Endothelial cell of umbilical vein (primary cell): ENCODE measurements at regions not wholly inside any gene's neighbourhood (a gene's known extent, or its start where the extent isn't known, plus 50 kb on each side); places are given as distances from the start of the nearest gene placed in this dataset.
A peak's percentile ranks its signal among the peaks of the same experiment; 100 is the strongest.
"Not testable (repeated sequence)": the region's sequence is repeated elsewhere in the genome, so short reads cannot be mapped to it uniquely, and the experiment has no call there.

Experiments
- BruUV-seq: library from RNA; stranded (reverse); fragments of 400-500 nt; replicated peaks from 2 replicates; lab custom pipeline; 2021; lab: Mats Ljungman, UMichigan
- CTCF ChIA-PET: fragments of 300-600, 350-600 bp; sonication (Branson Sonifier 250); formaldehyde crosslinking; loops from one replicate; lab custom pipeline; 2021; ENCODE audit warnings: antibody characterized with exemption, inconsistent platforms; lab: Charles Lee
- POLR2A ChIA-PET: fragments of 300-600, 350-600 bp; sonication (Branson Sonifier 250); formaldehyde crosslinking; loops from one replicate; lab custom pipeline; 2021; ENCODE audit warnings: antibody characterized with exemption, inconsistent platforms; lab: Charles Lee
- DNase-seq: peaks from one replicate; pipeline ENCODE4 v3.0.0-alpha.2; 2011; ENCODE audit warnings: low read depth, low spot score
- FAIRE-seq: peaks from 2 replicates; lab custom pipeline; 2011; peaks lifted over from hg19 to GRCh38; lab: Jason Lieb, UNC
- H2AFZ ChIP-seq: 2 replicates; pipeline ENCODE4 v1.6.0; 2012; ENCODE audit warnings: low read depth, low read length, control low read depth, inconsistent platforms
- H3K27ac ChIP-seq: 2 replicates; pipeline ENCODE4 v1.5.1; 2011; ENCODE audit warnings: low read depth, mild to moderate bottlenecking, control low read depth, low read length, moderate library complexity; ENCODE audit not compliant: insufficient read depth
- H3K27me3 ChIP-seq, 2 experiments: 2 replicates each; pipeline versions ENCODE4 v1.6.0 to v1.6.1; 2011; ENCODE audit warnings: low read length in 2 of 2, mixed read lengths in 1 of 2; ENCODE audit not compliant: control insufficient read depth in 2 of 2, insufficient read depth in 2 of 2
- H3K36me3 ChIP-seq, 2 experiments: 2 replicates in 1 of 2; 3 replicates in 1 of 2; pipeline ENCODE4 v1.5.1; 2011; ENCODE audit warnings: low read length in 2 of 2, mild to moderate bottlenecking in 1 of 2, moderate library complexity in 1 of 2; ENCODE audit not compliant: control insufficient read depth in 2 of 2, insufficient read depth in 2 of 2; ENCODE audit errors: extremely low read depth in 1 of 2
- H3K4me1 ChIP-seq: 3 replicates; pipeline ENCODE4 v1.5.1; 2011; ENCODE audit warnings: mild to moderate bottlenecking, low read length; ENCODE audit not compliant: control insufficient read depth, insufficient read depth; ENCODE audit errors: extremely low read depth
- H3K4me2 ChIP-seq: 2 replicates; pipeline ENCODE4 v1.6.1; 2011; ENCODE audit warnings: low read length, control low read depth, mixed read lengths; ENCODE audit not compliant: insufficient read depth
- H3K4me3 ChIP-seq, 3 experiments: fragments of 200-600 bp in 1 of 3; sonication (generic), shearing (Covaris generic) in 1 of 3; replicated peaks in 1 of 3; 2 replicates each; pipeline ENCODE4 v1.5.1; 2011 to 2016; ENCODE audit warnings: control low read depth in 3 of 3, low read length in 3 of 3, mild to moderate bottlenecking in 2 of 3, inconsistent platforms in 1 of 3, low read depth in 1 of 3, moderate library complexity in 1 of 3; ENCODE audit not compliant: insufficient read depth in 1 of 3
- H3K79me2 ChIP-seq: 2 replicates; pipeline ENCODE4 v1.6.0; 2012; ENCODE audit warnings: low read length, inconsistent platforms; ENCODE audit not compliant: control insufficient read depth, insufficient read depth
- H3K9ac ChIP-seq: replicated peaks from 2 replicates; pipeline ENCODE3; 2011; ENCODE audit warnings: low read length, control low read depth; ENCODE audit not compliant: insufficient read depth; ENCODE audit errors: extremely low read depth
- H3K9me1 ChIP-seq: replicated peaks from 3 replicates; pipeline ENCODE4 v1.6.0; 2011; ENCODE audit warnings: mild to moderate bottlenecking, low read length; ENCODE audit not compliant: control insufficient read depth, insufficient read depth; ENCODE audit errors: extremely low read depth
- H3K9me3 ChIP-seq: replicated peaks from 2 replicates; pipeline ENCODE4 v1.5.1; 2012; ENCODE audit warnings: low read length, inconsistent platforms; ENCODE audit not compliant: control insufficient read depth, insufficient read depth
- H4K20me1 ChIP-seq: replicated peaks from 2 replicates; pipeline ENCODE3; 2011; ENCODE audit warnings: mild to moderate bottlenecking, low read length; ENCODE audit not compliant: control insufficient read depth, insufficient read depth; ENCODE audit errors: extremely low read depth
- dilution Hi-C: fragments of 300-500 bp; cut with MboI; formaldehyde crosslinking; loops from one replicate; pipeline ENCODE4 v1.15.0; 2019; ENCODE audit warnings: low sequenced_read_pairs; ENCODE audit not compliant: extremely low pct_ligation_motif_present
- intact Hi-C: fragments of 100-400 bp; cut with micrococcal nuclease; formaldehyde crosslinking; loops from one replicate; pipeline ENCODE4 v1.10.0; 2022
- TF ChIP-seq, protein P1 (sequence below), 2 donors: IDR thresholded peaks; 1 replicate in 1 of 2; 2 replicates in 1 of 2; pipeline ENCODE4 v1.5.1; 2011; ENCODE audit warnings: low read length in 2 of 2, mild to moderate bottlenecking in 2 of 2, moderate library complexity in 2 of 2, control low read depth in 1 of 2, inconsistent platforms in 1 of 2, low read depth in 1 of 2; ENCODE audit not compliant: insufficient read depth in 1 of 2; ENCODE audit errors: extremely low read depth in 1 of 2

DNA sequence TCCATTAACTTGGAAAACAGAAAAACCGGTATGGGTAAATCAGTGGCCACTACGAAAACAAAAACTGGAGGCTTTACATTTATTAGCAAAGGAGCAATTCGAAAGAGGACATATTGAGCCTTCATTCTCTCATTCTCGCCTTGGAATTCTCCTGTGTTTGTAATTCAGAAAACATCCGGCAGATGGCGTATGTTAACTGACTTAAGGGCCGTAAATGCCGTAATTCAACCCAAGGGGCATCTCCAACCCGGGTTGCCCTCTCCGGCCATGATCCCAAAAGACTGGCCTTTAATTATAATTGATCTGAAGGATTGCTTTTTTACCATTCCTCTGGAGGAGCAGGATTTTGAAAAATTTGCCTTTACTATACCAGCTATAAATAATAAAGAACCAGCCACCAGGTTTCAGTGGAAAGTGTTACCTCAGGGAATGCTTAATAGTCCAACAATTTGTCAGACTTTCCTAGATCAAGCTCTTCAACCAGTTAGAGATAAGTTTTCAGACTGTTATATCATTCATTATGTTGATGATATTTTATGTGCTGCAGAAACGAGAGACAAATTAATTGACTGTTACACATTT lies 160.9 kb downstream of the GPX5 start:
- intact Hi-C loops, result loop anchor here (1.0 to 10.0 kb wide), 9 partner anchors 42 to 1522 kb away; partner anchors contain the start of genes PGBD1 and TRIM27
- Histone ChIP-seq H3K27me3 (peaks cover 15 to 28% of the 10 kb centered on the region in 2 experiments), H3K9ac (peak overlapping the region; percentile 77), H3K4me3 (peak overlapping the region; percentile 2 to 47 (median 6)), H2AFZ (peak overlapping the region; percentile 70), H3K4me2 (peak overlapping the region; percentile 76), H3K27ac (peak overlapping the region; percentile 75)
- DNase-seq, result peak; percentile 77
- H4K20me1 ChIP-seq, H3K4me1 ChIP-seq, H3K36me3 ChIP-seq, H3K9me1 ChIP-seq, dilution Hi-C loops, BruUV-seq, H3K9me3 ChIP-seq, POLR2A ChIA-PET, H3K79me2 ChIP-seq: not testable (repeated sequence)
- peak; percentile 75 for FAIRE-seq
- CTCF ChIA-PET, result interaction anchor here (0.7 kb wide), 2 partner anchors 151 to 329 kb away, joined by 3 read pairs; no protein-coding TSS in a partner anchor
- TF ChIP-seq, protein P1, sequence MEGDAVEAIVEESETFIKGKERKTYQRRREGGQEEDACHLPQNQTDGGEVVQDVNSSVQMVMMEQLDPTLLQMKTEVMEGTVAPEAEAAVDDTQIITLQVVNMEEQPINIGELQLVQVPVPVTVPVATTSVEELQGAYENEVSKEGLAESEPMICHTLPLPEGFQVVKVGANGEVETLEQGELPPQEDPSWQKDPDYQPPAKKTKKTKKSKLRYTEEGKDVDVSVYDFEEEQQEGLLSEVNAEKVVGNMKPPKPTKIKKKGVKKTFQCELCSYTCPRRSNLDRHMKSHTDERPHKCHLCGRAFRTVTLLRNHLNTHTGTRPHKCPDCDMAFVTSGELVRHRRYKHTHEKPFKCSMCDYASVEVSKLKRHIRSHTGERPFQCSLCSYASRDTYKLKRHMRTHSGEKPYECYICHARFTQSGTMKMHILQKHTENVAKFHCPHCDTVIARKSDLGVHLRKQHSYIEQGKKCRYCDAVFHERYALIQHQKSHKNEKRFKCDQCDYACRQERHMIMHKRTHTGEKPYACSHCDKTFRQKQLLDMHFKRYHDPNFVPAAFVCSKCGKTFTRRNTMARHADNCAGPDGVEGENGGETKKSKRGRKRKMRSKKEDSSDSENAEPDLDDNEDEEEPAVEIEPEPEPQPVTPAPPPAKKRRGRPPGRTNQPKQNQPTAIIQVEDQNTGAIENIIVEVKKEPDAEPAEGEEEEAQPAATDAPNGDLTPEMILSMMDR (IDR thresholded peaks at IDR 0.05; ENCODE audit: extremely low read depth in 1 of 2, insufficient read depth in 1 of 2, low read depth in 1 of 2, low read length in 2 of 2), result peak in 1 of 2 donors; percentile 58

DNA sequence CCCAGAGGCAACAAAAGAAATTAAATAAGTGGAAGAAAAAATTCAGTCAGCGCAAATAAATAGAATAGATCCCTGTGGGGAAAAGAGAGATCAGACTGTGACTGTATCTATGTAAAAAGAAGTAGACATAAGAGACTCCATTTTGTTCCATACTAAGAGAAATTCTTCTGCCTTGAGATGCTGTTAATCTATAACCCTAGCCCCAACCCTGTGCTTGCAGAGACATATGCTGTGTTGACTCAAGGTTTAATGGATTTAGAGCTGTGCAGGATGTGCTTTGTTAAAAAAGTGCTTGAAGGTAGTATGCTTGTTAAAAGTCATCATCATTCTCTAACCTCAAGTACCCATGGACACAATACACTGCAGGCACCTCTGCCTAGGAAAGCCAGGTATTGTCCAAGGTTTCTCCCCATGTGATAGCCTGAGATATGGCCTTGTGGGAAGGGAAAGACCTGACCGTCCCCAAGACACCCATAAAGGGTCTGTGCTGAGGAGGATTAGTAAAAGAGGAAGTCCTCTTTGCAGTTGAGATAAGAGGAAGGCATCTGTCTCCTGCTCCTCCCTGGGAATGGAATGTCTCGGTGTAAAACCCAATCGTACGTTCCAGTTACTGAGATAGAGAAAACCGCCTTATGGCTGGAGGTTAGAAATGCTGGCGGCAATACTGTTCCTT lies 161.8 kb downstream of the GPX5 start:
- BruUV-seq, POLR2A ChIA-PET, H4K20me1 ChIP-seq, H3K79me2 ChIP-seq, H3K9me1 ChIP-seq, H3K4me1 ChIP-seq, DNase-seq, H3K9ac ChIP-seq, dilution Hi-C loops, H3K4me3 ChIP-seq, H3K4me2 ChIP-seq, FAIRE-seq, H3K36me3 ChIP-seq, H2AFZ ChIP-seq, H3K27ac ChIP-seq, H3K9me3 ChIP-seq: not testable (repeated sequence)
- intact Hi-C loops, result loop anchor here (2.0 to 10.0 kb wide), 4 partner anchors 41 to 1523 kb away; partner anchors contain the start of gene PGBD1
- H3K27me3 ChIP-seq, result peaks cover 6 to 22% of the 10 kb centered on the region in 2 experiments
- CTCF ChIA-PET, result interaction anchor here (0.7 to 1.4 kb wide), 3 partner anchors 150 to 329 kb away, joined by 3 to 4 read pairs (median 3); no protein-coding TSS in a partner anchor

DNA sequence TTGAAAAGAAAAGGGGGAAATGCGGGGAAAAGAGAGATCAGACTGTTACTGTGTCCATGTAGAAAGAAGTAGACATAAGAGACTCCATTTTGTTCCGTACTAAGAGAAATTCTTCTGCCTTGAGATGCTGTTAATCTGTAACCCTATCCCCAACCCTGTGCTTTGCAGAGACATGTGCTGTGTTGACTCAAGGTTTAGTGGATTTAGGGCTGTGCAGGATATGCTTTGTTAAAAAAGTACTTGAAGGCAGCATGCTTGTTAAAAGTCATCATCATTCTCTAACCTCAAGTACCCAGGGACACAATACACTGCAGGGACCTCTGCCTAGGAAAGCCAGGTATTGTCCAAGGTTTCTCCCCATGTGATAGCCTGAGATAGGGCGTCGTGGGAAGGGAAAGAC lies 166.3 kb downstream of the GPX5 start:
- H3K27ac ChIP-seq, dilution Hi-C loops: not testable (repeated sequence)

More for the DNA sequence above, 166.3 kb downstream of the GPX5 start:
- intact Hi-C loops, H2AFZ ChIP-seq, H3K79me2 ChIP-seq, H3K9me3 ChIP-seq, H3K9ac ChIP-seq, DNase-seq, H3K4me3 ChIP-seq, H3K4me2 ChIP-seq, FAIRE-seq, H3K9me1 ChIP-seq, BruUV-seq, H3K4me1 ChIP-seq, H4K20me1 ChIP-seq, H3K36me3 ChIP-seq, CTCF ChIA-PET, POLR2A ChIA-PET: not testable (repeated sequence)
- H3K27me3 ChIP-seq, result peaks cover 40 to 47% of the 10 kb centered on the region in 2 experiments
